ENCODE measurements at regions not wholly inside any gene's neighbourhood (a gene's known extent, or its start where the extent isn't known, plus 50 kb on each side); places are given as distances from the start of the nearest gene placed in this dataset.
A peak's percentile ranks its signal among the peaks of the same experiment; 100 is the strongest.

- intact Hi-C loops (cut with DNase I) = no loop called here
- peaks cover 0 to 10% (median 7%) of the 10 kb centered on the region in 3 donors for H3K4me1 ChIP-seq (ENCODE audit: control insufficient read depth in 2 of 3, insufficient read depth in 2 of 3, low read depth in 1 of 3, low read length in 3 of 3)
- no peak overlapping the region for H3K4me3 ChIP-seq (ENCODE audit: low read length in 3 of 3)
- no peak for DNase-seq
- H3K27ac ChIP-seq (ENCODE audit: low read depth in 2 of 2, low read length in 2 of 2) = peak overlapping the region in 1 of 2 donors; percentile 21
- H3K36me3 ChIP-seq (ENCODE audit: control insufficient read depth in 2 of 3, insufficient read depth in 3 of 3, low read length in 3 of 3) = no peaks in the 10 kb centered on the region
- no peak for FAIRE-seq
- no peak overlapping the region for H3K9ac ChIP-seq (ENCODE audit: low read length in 3 of 3)
- TF ChIP-seq CTCF (IDR thresholded peaks at IDR 0.05; ENCODE audit: borderline replicate concordance, extremely low read depth, insufficient read depth) = no peak
- H3K9me3 ChIP-seq (ENCODE audit: control insufficient read depth in 2 of 3, insufficient read depth in 1 of 3, low read length in 3 of 3) = no peaks in the 10 kb centered on the region
- H3K27me3 ChIP-seq (ENCODE audit: control insufficient read depth, insufficient read depth, low read length) = no peaks in the 10 kb centered on the region
Measured at GRCh38 chr21:38922474-38923235, 116.9 kb downstream of the ETS2 start.

- no peak for TF ChIP-seq CTCF (IDR thresholded peaks at IDR 0.05; ENCODE audit: borderline replicate concordance, extremely low read depth, insufficient read depth)
- Histone ChIP-seq H3K4me1 (ENCODE audit: control insufficient read depth in 2 of 3, insufficient read depth in 2 of 3, low read depth in 1 of 3, low read length in 3 of 3) (peaks cover 0 to 10% (median 7%) of the 10 kb centered on the region in 3 donors), H3K27ac (ENCODE audit: low read depth in 2 of 2, low read length in 2 of 2) (peak overlapping the region in 1 of 2 donors; percentile 62), H3K27me3 (ENCODE audit: control insufficient read depth, insufficient read depth, low read length) (no peaks in the 10 kb centered on the region), H3K4me3 (ENCODE audit: low read length in 3 of 3) (no peak overlapping the region), H3K9ac (ENCODE audit: low read length in 3 of 3) (no peak overlapping the region), H3K36me3 (ENCODE audit: control insufficient read depth in 2 of 3, insufficient read depth in 3 of 3, low read length in 3 of 3) (no peaks in the 10 kb centered on the region), H3K9me3 (ENCODE audit: control insufficient read depth in 2 of 3, insufficient read depth in 1 of 3, low read length in 3 of 3) (no peaks in the 10 kb centered on the region)
- FAIRE-seq (no peak), DNase-seq (peak in 2 of 5 donors; percentile 24 to 38)
- intact Hi-C loops (cut with DNase I) = no loop called here
Measured at GRCh38 chr21:38921511-38922251, 116.0 kb downstream of the ETS2 start.

GRCh38 chr21:38920631-38921398 is 115.1 kb downstream of the ETS2 start:
- H3K4me1 ChIP-seq (ENCODE audit: control insufficient read depth in 2 of 3, insufficient read depth in 2 of 3, low read depth in 1 of 3, low read length in 3 of 3) = peaks cover 0 to 7% (median 4%) of the 10 kb centered on the region in 3 donors
- H3K9ac ChIP-seq (ENCODE audit: low read length in 3 of 3) = no peak overlapping the region
- no peaks in the 10 kb centered on the region for H3K36me3 ChIP-seq (ENCODE audit: control insufficient read depth in 2 of 3, insufficient read depth in 3 of 3, low read length in 3 of 3)
- TF ChIP-seq CTCF (IDR thresholded peaks at IDR 0.05; ENCODE audit: borderline replicate concordance, extremely low read depth, insufficient read depth) = no peak
- intact Hi-C loops (cut with DNase I) = no loop called here
- DNase-seq (peak in 1 of 5 donors; percentile 17), FAIRE-seq (no peak)
- no peaks in the 10 kb centered on the region for H3K9me3 ChIP-seq (ENCODE audit: control insufficient read depth in 2 of 3, insufficient read depth in 1 of 3, low read length in 3 of 3)
- no peaks in the 10 kb centered on the region for H3K27me3 ChIP-seq (ENCODE audit: control insufficient read depth, insufficient read depth, low read length)
- no peak overlapping the region for H3K4me3 ChIP-seq (ENCODE audit: low read length in 3 of 3)
- peak overlapping the region in 1 of 2 donors; percentile 15 for H3K27ac ChIP-seq (ENCODE audit: low read depth in 2 of 2, low read length in 2 of 2)

Data from kidney (tissue), 13 donors.